ENCODE measurements at regions not wholly inside any gene's neighbourhood (a gene's known extent, or its start where the extent isn't known, plus 50 kb on each side); places are given as distances from the start of the nearest gene placed in this dataset.

DNA sequence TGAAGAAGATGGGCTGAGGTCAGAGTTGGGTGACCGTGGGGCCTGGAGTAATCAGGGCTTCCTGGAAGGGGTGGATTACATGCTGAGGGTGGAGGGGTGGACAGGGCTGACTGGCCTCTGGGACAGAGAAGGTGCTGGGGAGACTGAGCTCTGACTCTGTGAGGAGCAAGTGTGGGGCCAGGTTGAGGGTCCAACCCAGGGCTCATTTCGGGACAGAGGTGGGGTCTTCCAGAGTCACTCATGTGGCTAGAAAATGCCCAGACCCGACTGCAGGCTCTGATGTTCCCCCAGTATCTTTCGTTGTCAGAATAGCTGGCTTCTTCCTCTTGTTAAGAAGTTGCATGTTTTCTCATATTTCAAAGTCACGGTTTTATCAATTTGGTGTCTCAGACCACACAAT lies 311.8 kb downstream of the PTPRU start:
- intact Hi-C loops (cut with DNase I): no loop called here
- H3K4me1 ChIP-seq (ENCODE audit: insufficient read depth): no peaks in the 10 kb centered on the region
- no peak overlapping the region for H3K27ac ChIP-seq
- H3K27me3 ChIP-seq: no peaks in the 10 kb centered on the region
- WGBS, 3 donors: 23 to 38% (median 38%) methylated on average over 5 of the region's 5 CpGs
- H3K36me3 ChIP-seq: no peaks in the 10 kb centered on the region
- no peak overlapping the region for H3K4me3 ChIP-seq
- no peak for DNase-seq
- TF ChIP-seq POLR2A (IDR thresholded peaks at IDR 0.05): no peak
- no peak for TF ChIP-seq EP300 (IDR thresholded peaks at IDR 0.05)
- TF ChIP-seq, protein P1, sequence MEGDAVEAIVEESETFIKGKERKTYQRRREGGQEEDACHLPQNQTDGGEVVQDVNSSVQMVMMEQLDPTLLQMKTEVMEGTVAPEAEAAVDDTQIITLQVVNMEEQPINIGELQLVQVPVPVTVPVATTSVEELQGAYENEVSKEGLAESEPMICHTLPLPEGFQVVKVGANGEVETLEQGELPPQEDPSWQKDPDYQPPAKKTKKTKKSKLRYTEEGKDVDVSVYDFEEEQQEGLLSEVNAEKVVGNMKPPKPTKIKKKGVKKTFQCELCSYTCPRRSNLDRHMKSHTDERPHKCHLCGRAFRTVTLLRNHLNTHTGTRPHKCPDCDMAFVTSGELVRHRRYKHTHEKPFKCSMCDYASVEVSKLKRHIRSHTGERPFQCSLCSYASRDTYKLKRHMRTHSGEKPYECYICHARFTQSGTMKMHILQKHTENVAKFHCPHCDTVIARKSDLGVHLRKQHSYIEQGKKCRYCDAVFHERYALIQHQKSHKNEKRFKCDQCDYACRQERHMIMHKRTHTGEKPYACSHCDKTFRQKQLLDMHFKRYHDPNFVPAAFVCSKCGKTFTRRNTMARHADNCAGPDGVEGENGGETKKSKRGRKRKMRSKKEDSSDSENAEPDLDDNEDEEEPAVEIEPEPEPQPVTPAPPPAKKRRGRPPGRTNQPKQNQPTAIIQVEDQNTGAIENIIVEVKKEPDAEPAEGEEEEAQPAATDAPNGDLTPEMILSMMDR (IDR thresholded peaks at IDR 0.05): no peak
- H3K9me3 ChIP-seq: no peaks in the 10 kb centered on the region

DNA sequence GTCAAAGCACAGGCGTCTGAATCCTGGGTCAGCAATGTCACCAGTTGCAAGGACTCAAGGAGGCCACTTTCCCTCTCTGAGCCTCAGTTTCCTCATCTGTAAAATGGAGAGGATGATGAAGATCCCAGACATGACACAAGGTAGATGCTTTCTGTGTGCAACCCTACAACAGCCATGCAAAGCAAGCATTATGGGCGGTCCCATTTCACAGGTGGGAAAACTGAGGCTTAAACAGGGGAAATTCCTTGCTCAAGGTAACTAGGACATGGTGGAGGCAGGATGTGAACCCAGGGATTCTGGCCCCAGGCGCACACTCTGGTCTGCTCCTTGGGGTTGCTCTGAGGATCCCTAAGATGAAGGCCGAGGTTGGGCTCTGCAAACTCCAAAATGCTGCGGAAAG lies 311.0 kb downstream of the PTPRU start:
- no peak overlapping the region for H3K4me3 ChIP-seq
- 87 to 93% (median 88%) methylated on average over 5 of the region's 5 CpGs for WGBS, 3 donors
- H3K4me1 ChIP-seq (ENCODE audit: insufficient read depth): no peaks in the 10 kb centered on the region
- no peak overlapping the region for H3K27ac ChIP-seq
- TF ChIP-seq, protein P1 (IDR thresholded peaks at IDR 0.05): no peak
- no peak for TF ChIP-seq POLR2A (IDR thresholded peaks at IDR 0.05)
- TF ChIP-seq EP300 (IDR thresholded peaks at IDR 0.05): no peak
- DNase-seq: no peak
- intact Hi-C loops (cut with DNase I): no loop called here
- H3K36me3 ChIP-seq: no peaks in the 10 kb centered on the region
- H3K27me3 ChIP-seq: no peaks in the 10 kb centered on the region
- no peaks in the 10 kb centered on the region for H3K9me3 ChIP-seq

DNA sequence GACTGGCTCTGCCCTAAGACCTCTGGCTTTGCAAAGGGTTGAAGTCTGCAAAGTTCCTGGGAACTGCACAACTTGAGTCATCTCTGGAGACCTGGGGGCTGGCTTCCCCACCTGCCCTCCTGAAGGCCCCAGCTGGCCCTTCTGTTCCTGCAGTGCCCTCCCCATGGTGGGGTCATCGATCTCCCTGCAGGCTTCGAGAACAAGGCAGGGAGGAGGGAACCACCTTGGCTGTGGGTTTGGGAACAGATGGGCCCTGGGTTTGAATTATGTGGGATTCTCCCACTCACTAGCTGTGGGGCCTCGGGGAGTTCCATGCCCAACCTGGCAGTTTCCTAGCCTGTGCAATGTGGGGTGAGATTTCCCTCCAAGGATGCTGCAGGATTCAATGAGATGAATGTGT lies 310.2 kb downstream of the PTPRU start:
- Histone ChIP-seq H3K9me3 (no peaks in the 10 kb centered on the region), H3K27me3 (no peaks in the 10 kb centered on the region), H3K4me1 (ENCODE audit: insufficient read depth) (no peaks in the 10 kb centered on the region), H3K4me3 (no peak overlapping the region), H3K27ac (no peak overlapping the region), H3K36me3 (no peaks in the 10 kb centered on the region)
- WGBS, 3 donors: 42 to 58% (median 50%) methylated on average over 3 of the region's 3 CpGs
- no peak for TF ChIP-seq EP300 (IDR thresholded peaks at IDR 0.05)
- TF ChIP-seq POLR2A (IDR thresholded peaks at IDR 0.05): no peak
- TF ChIP-seq, protein P1 (IDR thresholded peaks at IDR 0.05): no peak
- no peak for DNase-seq
- intact Hi-C loops (cut with DNase I): no loop called here

DNA sequence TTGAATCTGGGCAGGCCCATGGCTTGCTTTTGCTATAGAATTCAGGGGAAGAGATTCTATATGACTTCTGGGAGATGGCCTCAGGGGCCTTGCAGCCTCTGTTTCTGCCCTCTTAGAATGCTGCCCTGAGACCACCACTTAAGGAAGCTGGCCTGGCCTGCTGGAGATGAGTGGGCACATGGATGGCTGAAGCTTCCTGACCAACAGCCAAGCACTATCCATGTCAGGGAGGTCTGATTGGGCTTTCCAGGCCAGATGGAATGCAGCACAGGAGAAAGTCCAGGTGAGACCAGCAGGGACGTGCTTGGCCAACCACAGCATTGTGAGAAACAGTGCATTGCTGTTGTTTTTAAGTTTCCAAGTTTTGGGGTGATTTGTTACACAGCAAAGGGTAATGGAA lies 308.1 kb downstream of the PTPRU start:
- no peak for TF ChIP-seq POLR2A (IDR thresholded peaks at IDR 0.05)
- Histone ChIP-seq H3K4me3 (no peak overlapping the region), H3K36me3 (no peaks in the 10 kb centered on the region), H3K27ac (no peak overlapping the region), H3K4me1 (ENCODE audit: insufficient read depth) (no peaks in the 10 kb centered on the region), H3K27me3 (no peaks in the 10 kb centered on the region), H3K9me3 (no peaks in the 10 kb centered on the region)
- DNase-seq: no peak
- WGBS, 3 donors: 88 to 90% (median 89%) methylated on average over 1 of the region's 1 CpG
- intact Hi-C loops (cut with DNase I): no loop called here

DNA sequence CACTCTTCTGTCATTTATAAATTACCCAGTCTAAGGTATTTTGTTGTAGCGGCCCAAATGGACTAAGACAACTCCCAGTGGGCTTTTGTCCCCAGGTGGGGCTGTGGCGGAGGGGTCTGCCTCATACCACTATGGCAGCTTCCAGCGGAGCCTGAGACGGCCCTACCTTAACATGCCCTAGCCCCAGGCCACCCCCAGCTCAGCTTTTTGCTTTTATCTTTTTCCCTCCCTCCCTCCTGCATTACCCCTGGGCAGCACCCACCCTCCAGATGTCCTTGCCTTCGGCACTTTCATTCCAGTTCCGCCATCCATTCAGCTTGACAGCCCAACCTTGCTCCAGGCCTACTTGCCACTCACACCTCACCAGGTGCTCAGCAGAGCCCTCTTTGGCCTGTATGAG lies 307.3 kb downstream of the PTPRU start:
- Histone ChIP-seq H3K27ac (no peak overlapping the region), H3K9me3 (no peaks in the 10 kb centered on the region), H3K4me1 (ENCODE audit: insufficient read depth) (no peaks in the 10 kb centered on the region), H3K27me3 (no peaks in the 10 kb centered on the region), H3K36me3 (no peaks in the 10 kb centered on the region), H3K4me3 (no peak overlapping the region)
- no peak for DNase-seq
- intact Hi-C loops (cut with DNase I): no loop called here
- 74 to 88% (median 77%) methylated on average over 6 of the region's 6 CpGs for WGBS, 3 donors
- TF ChIP-seq, protein P1 (IDR thresholded peaks at IDR 0.05): no peak
- TF ChIP-seq POLR2A (IDR thresholded peaks at IDR 0.05) (no peak), EP300 (IDR thresholded peaks at IDR 0.05) (no peak)

Data from ovary (tissue), 7 donors.